ENCODE measurements at regions not wholly inside any gene's neighbourhood (a gene's known extent, or its start where the extent isn't known, plus 50 kb on each side); places are given as distances from the start of the nearest gene placed in this dataset.

DNA sequence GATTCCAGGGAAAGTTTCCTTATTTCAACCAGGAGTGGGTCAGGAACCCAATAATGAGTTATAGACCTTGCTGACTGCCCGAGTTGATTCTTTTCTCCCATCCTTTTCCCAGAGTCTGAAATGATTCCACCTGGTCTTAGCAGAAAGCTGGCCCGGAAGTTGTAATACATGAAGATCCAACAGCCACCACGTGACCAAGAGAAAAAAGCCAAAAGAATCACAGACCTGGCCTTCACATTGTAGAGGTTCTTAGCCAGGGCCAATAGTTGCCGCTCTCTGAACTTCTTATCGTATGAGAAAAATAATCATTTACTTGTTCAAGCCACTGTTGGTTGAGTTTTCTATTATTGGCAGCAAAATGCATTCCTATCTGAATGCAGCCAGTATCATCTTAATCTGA, 161.2 kb upstream of the HMGA2 start:
- TF ChIP-seq, protein P1, sequence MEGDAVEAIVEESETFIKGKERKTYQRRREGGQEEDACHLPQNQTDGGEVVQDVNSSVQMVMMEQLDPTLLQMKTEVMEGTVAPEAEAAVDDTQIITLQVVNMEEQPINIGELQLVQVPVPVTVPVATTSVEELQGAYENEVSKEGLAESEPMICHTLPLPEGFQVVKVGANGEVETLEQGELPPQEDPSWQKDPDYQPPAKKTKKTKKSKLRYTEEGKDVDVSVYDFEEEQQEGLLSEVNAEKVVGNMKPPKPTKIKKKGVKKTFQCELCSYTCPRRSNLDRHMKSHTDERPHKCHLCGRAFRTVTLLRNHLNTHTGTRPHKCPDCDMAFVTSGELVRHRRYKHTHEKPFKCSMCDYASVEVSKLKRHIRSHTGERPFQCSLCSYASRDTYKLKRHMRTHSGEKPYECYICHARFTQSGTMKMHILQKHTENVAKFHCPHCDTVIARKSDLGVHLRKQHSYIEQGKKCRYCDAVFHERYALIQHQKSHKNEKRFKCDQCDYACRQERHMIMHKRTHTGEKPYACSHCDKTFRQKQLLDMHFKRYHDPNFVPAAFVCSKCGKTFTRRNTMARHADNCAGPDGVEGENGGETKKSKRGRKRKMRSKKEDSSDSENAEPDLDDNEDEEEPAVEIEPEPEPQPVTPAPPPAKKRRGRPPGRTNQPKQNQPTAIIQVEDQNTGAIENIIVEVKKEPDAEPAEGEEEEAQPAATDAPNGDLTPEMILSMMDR (conservative IDR thresholded peaks at IDR 0.05; ENCODE audit: low read depth, low read length): no peak
- TF ChIP-seq EZH2 (IDR thresholded peaks at IDR 0.05; ENCODE audit: borderline replicate concordance, low read depth, low read length, poor library complexity, severe bottlenecking): no peak
